CD4-positive, alpha-beta T cell treated with Interleukin-1 beta for 1 hour (primary cell): ENCODE measurements at regions not wholly inside any gene's neighbourhood (a gene's known extent, or its start where the extent isn't known, plus 50 kb on each side); places are given as distances from the start of the nearest gene placed in this dataset.
"Not testable (repeated sequence)": the region's sequence is repeated elsewhere in the genome, so short reads cannot be mapped to it uniquely, and the experiment has no call there.

ENCODE experiments used
- DNase-seq, 2 donors: peaks; one replicate each; pipeline ENCODE4 v3.0.0-alpha.2; 2020 to 2022

DNA sequence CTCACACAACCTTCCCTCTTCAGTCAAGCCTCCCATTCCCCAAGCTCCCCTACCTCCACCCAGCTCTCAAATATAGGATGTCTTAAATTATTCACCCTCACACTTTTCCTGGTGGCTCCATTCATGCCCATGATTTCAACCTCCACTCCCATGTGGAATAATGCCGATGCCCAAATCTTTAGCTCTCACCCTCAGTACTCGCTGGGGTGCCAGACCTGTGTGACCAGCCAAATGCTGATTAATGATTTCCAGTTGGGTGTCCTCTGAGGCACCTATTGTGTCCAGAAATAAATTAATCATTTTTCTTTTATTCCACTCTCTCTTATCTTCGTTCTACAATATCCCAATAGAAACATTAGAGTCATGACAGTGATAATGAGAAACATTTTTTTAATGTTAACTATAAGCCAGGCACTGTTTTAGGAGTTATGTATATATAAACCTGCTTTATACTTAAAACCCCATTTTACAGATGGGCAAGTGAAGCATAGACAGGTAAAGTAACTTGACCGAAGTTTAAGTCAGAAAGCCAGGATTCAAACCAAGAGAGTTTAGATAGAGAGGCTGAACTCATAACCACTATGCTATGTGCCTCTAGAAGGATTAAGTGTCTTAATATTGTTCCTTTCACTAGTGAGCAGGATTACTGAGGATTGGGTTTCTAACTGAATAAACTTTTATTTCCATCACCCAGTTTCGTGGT lies 209.7 kb downstream of the DUSP10 start:
- DNase-seq: no peak

GRCh38 chr1:221541296-221541695 lies 200.6 kb downstream of the DUSP10 start:
- DNase-seq: no peak

DNA sequence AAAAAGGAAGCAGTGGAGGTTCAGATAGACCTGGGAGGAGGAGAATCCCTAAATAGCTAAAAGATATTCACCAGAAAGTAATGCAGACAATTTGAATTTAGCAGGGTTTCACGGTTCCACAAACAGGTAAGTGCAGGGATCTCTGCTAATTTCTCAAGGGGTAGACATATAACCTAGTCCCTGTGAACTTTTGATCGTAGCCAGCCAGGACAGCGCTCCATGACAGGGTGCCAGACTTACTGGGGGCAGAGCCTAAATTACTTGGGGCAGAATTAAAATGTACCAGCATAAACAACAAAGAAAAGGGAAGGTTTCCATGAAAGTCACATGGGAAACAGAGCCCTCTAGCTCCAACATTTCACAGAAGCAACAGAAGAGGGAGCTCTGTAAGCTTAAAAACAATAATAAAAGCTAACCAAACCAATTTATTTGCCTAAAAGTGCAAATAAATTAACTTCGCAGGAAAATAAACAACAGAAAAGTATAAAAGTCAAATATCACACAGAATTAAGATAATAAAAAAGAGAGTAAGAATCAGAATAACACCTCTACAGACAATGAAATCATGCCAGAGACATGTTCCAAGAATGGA lies 198.3 kb downstream of the DUSP10 start:
- DNase-seq: peak in 1 of 2 donors; percentile 19

DNA sequence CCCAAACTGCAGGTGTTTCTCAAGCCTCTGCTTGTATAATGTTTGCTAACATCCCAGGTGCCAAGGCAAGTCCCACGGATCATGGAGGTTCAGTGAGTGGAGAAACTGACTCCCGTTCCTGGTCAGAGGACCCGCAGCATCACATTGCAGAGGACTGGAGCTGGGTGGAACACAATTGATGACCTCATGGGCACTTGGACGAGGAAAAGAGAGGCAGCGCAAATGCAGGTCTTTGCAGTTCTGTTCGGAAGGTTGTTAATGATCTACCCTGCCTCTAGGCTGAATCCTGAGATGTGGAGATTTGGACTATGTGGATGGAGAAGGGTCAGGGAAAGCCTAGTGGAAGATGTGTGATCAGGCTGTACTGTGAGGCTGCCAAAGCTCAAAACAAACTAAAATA lies 192.9 kb downstream of the DUSP10 start:
- DNase-seq: no peak

GRCh38 chr1:221549815-221550214 lies 192.1 kb downstream of the DUSP10 start:
- no peak for DNase-seq

DNA sequence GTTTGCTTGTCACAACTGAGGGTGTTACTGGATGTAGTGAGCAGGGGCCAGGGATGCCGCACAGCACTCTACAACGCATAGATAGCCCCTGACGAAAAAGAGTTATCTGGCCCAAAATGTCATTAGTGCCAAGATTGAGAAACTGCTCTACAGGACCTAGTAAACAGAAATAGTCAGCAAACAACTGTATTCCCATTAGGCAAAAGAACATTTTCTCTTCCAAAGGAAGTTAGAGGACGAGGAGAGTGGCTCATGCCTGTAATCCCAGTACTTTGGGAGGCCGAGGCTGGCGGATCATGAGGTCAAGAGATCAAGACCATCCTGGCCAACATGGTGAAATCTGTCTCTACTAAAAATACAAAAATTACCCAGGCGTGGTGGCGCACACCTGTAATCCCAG lies 189.1 kb downstream of the DUSP10 start:
- not testable (repeated sequence) for DNase-seq

DNA sequence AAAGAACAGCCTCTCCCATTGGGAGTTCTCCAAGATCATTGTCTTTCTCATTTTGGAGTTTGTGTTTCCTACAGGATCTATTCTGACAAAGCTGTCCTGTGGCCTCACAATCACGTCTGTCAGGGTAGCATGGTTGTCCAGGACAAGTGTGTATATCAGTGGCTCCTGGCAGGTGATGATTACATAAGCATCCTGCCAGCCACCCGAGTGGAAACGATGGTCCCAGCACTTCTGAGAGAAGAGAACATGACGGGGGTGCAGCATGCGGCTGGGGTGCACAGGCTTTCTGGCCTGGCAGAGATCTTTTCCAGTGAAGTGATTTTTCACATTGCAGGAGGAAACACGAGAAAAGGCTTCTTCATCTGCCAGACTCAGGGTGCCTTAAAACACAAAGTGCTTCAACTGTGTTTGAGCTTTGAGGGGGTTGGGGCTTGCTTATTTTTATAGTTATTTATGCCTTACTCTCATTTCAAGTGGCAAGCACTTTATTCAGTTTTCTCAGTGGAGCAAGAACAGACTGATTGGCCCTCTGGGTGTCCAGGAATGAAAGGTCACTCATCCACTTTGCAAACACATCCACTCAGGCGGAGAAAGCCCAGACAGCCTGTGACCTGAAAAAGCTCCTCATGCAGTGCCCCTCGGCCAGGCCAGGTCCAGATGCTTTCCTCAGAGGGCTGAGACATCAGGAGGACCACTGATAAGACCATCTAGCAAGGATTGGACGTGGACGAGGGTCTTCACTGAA lies 186.0 kb downstream of the DUSP10 start:
- no peak for DNase-seq

DNA sequence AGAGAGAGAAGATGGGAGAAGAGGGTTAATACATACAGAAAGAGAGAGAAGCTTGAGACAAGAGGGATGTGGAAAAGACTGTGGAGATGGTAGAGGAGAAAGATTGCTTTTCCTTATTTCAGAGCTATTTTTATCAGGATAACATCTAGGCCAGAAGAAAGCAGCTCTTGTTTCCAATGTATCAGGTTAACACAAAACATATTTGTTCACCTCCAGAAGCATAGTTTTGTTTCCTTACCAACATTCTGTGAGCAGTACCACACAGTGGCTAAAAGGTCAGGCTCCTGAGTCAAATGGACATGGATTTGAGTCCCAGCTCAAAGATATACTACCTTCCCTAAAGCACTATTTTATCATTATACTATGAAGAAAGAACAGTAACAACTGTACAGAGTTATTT lies 185.5 kb downstream of the DUSP10 start:
- DNase-seq: no peak

GRCh38 chr1:221557013-221557412 lies 184.9 kb downstream of the DUSP10 start:
- DNase-seq: no peak

- no peak for DNase-seq
Measured at GRCh38 chr1:221558396-221558795, 183.5 kb downstream of the DUSP10 start.

- no peak for DNase-seq
Measured at GRCh38 chr1:221559911-221560310, 182.0 kb downstream of the DUSP10 start.

GRCh38 chr1:221562542-221563475 lies 179.1 kb downstream of the DUSP10 start:
- no peak for DNase-seq

DNA sequence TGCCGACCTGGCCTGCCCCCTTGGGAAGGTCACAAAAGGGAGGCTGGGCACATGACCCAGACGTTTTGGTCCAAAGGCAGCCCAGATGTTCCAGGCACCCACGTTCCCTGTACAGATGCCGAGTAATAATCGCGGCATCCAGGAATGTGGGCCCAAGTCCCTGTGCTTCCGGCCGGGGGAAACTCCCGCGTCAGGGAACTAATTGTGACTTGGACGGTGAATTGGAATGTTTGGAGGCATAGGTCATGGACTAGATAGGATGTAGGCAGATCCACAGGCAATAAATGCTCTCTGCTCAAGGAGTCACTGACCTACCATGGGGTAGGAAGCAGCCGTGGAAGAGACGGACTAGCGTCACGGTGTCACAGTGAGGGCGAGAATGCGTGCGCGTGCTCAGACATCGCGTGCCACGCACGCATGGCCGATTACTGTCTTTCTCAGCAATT lies 178.4 kb downstream of the DUSP10 start:
- DNase-seq: no peak

DNA sequence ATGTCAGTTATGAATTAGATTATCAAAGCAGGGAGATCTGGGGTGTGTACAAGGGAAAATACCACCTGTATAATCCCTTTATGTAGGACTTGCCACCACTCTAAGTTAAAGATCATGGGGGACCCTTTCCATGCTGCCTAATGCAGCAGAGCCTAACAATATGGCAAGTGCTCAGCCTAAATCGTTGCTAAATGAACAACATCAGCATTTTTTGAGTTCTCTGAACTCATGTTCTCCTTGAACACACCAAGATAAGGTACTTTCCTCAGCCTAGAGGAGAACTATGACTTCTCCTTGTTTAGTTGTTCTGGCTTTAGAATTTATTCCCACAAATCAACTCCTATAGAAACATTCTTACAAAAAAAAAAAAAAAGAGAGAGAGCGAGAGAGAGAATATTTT lies 177.0 kb downstream of the DUSP10 start:
- no peak for DNase-seq

DNA sequence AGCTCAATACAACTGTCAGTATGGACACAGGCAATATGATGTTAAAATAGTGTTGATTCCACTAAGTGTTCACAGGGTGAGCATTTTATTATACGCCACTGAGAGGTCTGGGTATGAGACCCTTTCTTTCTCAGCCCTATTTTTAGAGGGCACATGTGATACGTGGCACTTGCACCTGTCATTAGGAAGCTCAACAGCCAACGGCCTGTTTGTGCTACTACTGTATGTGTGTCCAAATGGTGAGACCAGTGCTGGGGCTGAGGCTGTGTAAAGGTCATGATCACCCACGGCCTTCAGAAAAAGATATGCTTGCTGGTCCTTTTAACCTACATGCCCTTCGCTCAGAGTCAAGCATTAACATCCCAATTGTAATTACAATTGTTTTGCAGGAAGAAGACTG lies 176.2 kb downstream of the DUSP10 start:
- DNase-seq: no peak

GRCh38 chr1:221567859-221568507 lies 173.9 kb downstream of the DUSP10 start:
- DNase-seq: no peak

DNA sequence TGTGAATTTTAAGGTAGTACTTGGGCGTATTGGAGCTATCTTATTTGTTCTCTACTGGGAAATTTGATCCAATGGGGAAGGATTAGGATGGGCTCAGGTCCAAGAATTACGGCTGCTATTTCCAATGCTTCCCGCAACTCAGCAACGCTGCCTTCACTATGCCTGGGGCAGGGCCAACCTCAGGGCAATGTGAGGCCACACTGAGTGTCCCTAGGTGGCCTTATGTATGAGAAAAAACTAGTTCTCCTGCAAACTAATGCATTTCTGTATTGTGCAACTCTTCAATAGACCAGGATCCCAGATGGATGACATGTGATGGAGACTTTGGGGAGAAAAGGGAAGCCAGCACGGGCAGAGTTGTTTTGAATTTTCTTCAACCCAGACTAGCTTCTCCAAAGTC lies 168.1 kb downstream of the DUSP10 start:
- no peak for DNase-seq

DNA sequence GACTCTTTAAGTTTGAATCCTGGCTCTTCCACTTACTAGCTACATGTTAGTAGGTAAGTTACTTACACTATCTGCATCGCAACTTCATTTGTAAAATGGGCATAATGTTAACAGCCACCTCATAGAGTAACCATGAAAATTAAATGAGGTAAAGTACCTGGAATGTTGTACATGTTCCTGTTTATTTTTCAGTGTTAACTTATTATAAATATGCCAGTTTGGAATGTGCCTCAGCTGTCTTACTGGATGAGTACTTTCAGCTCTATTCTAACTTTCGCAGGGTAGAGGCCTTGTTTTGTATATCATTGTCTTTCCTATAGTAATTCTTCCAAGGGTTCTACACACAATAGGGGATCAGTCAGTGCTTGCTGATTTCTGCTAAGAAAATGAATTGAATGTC lies 167.4 kb downstream of the DUSP10 start:
- DNase-seq: no peak

DNA sequence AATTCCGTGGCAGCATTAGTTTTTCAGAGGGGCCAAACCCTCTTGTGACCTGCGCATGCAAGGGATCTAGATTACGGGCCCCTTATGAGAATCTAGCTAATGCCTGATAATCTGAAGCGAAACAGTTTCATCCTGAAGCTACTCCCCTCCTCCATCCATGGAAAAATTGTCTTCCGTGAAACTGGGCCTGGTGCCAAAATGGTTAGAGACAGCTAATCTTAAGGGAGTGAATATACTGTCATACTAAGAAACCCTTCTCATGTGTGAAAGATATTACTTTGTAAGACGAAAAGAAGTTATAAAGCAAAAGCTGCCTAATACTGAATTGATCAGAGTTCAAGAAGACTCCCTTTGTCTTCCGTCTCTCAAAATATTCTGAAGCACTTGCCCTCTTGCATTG lies 166.3 kb downstream of the DUSP10 start:
- DNase-seq: no peak

GRCh38 chr1:221576268-221576667 lies 165.6 kb downstream of the DUSP10 start:
- DNase-seq: no peak

DNA sequence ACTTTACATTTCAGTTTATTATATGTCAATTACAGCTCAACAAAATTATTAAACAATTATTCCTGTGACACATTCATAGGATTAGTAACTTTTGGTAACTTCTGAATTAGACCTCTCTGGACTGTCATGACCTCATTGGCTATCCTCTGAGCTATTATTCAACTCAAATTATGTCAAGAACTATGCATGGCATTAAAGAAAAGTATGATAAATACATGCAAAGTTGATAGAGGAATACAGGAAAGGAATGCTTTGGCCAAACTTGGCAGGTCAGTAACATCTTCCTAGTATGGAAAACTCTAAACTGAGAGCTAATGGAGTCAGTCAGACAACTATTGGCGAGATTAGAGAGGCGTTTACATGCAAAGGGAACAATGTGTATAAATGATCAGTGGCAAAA lies 158.4 kb downstream of the DUSP10 start:
- no peak for DNase-seq

DNA sequence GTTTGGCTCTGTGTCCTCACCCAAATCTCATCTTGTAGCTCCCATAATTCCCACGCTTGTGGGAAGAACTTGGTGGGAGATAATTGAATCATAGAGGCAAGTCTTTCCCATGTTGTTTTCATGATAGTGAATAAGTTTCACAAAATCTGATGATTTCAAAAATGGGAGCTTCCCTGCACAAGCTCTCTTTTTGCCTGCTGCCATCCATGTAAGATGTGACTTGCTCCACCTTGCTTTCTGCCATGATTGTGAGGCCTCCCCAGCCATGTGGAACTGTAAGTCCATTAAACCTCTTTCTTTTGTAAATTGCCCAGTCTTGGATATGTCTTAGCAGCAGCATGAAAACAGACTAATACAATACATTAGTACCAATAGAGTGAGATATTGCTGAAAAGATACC lies 154.9 kb downstream of the DUSP10 start:
- not testable (repeated sequence) for DNase-seq
